ENCODE measurements at regions not wholly inside any gene's neighbourhood (a gene's known extent, or its start where the extent isn't known, plus 50 kb on each side); places are given as distances from the start of the nearest gene placed in this dataset.

DNA sequence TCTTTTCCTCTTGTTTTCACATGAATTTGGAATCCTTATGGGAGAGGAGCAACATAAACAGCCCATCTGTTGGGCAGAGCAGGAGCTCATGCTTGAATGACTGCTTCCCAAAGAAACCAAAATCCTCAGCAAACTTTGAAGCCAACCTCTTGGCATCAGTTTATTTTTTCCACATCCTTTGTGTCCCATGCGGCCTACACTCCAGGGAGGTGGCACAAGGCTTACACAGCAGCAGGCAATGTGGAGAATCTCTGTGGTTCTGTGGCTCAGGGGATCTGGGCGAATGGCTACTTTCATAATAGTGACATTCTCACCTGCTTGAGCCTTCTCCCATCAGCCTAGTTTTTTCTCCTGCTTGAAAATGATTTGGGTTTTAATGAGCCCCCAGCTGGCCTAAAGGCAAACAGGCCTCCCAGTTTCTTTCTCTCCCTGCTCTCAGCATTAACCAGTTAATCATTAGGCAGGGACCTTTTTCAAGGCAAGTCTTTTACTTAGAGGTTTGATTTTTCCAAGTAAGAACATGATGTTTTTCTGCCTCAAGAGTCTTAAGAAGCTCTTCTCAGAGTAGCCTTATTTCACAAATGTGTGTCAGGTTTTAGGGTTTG lies 370.3 kb downstream of the ARHGEF28 start:
- no peak for FAIRE-seq

DNA sequence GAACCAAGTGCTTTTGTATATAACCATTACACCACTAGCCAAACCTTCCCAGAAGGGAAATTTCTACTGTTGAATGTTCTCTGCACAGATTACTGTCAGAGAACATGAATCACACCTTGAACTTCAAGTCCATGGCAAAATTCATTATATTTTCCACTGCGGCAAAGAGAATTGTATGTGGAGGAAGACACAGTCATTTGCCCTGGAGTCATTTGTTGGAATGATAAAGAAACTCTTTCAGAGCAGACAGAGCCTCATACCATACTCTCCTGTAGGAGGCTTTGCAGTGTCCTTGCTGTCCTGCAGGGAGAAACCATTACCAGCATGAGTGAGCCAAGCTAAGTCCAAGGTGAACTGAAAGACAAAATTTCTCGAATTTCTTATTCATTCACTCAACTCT lies 369.0 kb downstream of the ARHGEF28 start:
- FAIRE-seq, result no peak

More for the DNA sequence above, 370.3 kb downstream of the ARHGEF28 start:
- DNase-seq (ENCODE audit: extremely low spot score, insufficient read length, low read depth), result no peak

More for the DNA sequence above, 369.0 kb downstream of the ARHGEF28 start:
- no peak for DNase-seq (ENCODE audit: extremely low spot score, insufficient read length, low read depth)
